K562 (cell line): ENCODE measurements at regions not wholly inside any gene's neighbourhood (a gene's known extent, or its start where the extent isn't known, plus 50 kb on each side); places are given as distances from the start of the nearest gene placed in this dataset.

Experiments used
- EP300 ChIP-seq: IDR thresholded peaks from 2 replicates; pipeline ENCODE4 v1.6.1; 2012; ENCODE audit warnings: low read length, improper control_type of control experiment
- EP400 ChIP-seq: fragments of 450-650 bp; IDR thresholded peaks from 2 replicates; pipeline ENCODE4 v1.6.1; 2017; ENCODE audit warnings: antibody characterized with exemption, mild to moderate bottlenecking, moderate library complexity
- GATAD2B ChIP-seq: fragments of 450-650 bp; IDR thresholded peaks from 2 replicates; pipeline ENCODE4 v1.6.1; 2017; ENCODE audit warnings: mild to moderate bottlenecking, borderline replicate concordance
- PHB2 ChIP-seq: fragments of 450-650 bp; IDR thresholded peaks from 2 replicates; pipeline ENCODE4 v1.6.1; 2017; ENCODE audit warnings: low read depth
- PHF8 ChIP-seq: fragments of 200-600 bp; sonication (generic); IDR thresholded peaks from 2 replicates; pipeline ENCODE4 v1.6.1; 2012; ENCODE audit warnings: mixed run types, mild to moderate bottlenecking, inconsistent platforms, low read length, moderate library complexity, borderline replicate concordance
- PTRF ChIP-seq: fragments of 450-650 bp; IDR thresholded peaks from 2 replicates; pipeline ENCODE4 v1.6.1; 2016; ENCODE audit warnings: mild to moderate bottlenecking, missing genetic modification characterization, missing compliant biosample characterization
- TARDBP ChIP-seq: fragments of 450-650 bp; IDR thresholded peaks from 2 replicates; pipeline ENCODE4 v1.6.1; 2016
- ZBTB17 ChIP-seq: fragments of 450-650 bp; formaldehyde crosslinking; IDR thresholded peaks from 2 replicates; pipeline ENCODE4 v1.4.0; 2020; ENCODE audit warnings: mild to moderate bottlenecking
- ZBTB40 ChIP-seq, 2 experiments: fragments of 450-650 bp in 1 of 2; sonication (generic) in 1 of 2; formaldehyde crosslinking in 1 of 2; IDR thresholded peaks; 2 replicates each; pipeline versions ENCODE4 v1.7.1 to v1.9.0; 2016 to 2022; ENCODE audit warnings: inconsistent platforms in 1 of 2, mild to moderate bottlenecking in 1 of 2, missing genetic modification reagents in 1 of 2
- ZNF407 ChIP-seq: fragments of 450-650 bp; IDR thresholded peaks from 2 replicates; pipeline ENCODE4 v1.6.1; 2016; ENCODE audit warnings: low read depth
- ZNF830 ChIP-seq: fragments of 250-450 bp; sonication (Bioruptor Pico); IDR thresholded peaks from 2 replicates; pipeline ENCODE4 v1.5.0; 2021; ENCODE audit warnings: mild to moderate bottlenecking

GRCh38 chr6:14477559-14477958 is 360.0 kb downstream of the CD83 start (continued):
- TF ChIP-seq PTRF (no peak), ZBTB40 (IDR thresholded peaks at IDR 0.05) (0 out of 2 replicates have a peak, but pooled peaks have one; percentile 21), ZBTB40 (CRISPR knock-in tag; IDR thresholded peaks at IDR 0.05) (no peak), TARDBP (no peak), ZNF830 (CRISPR knock-in tag) (no peak), ZBTB17 (no peak), ZNF407 (no peak), GATAD2B (no peak), PHF8 (no peak), EP400 (no peak), EP300 (peak; percentile 50), PHB2 (no peak; the same call in 1 of the 2 replicates)
